ENCODE measurements at regions not wholly inside any gene's neighbourhood (a gene's known extent, or its start where the extent isn't known, plus 50 kb on each side); places are given as distances from the start of the nearest gene placed in this dataset.

DNA sequence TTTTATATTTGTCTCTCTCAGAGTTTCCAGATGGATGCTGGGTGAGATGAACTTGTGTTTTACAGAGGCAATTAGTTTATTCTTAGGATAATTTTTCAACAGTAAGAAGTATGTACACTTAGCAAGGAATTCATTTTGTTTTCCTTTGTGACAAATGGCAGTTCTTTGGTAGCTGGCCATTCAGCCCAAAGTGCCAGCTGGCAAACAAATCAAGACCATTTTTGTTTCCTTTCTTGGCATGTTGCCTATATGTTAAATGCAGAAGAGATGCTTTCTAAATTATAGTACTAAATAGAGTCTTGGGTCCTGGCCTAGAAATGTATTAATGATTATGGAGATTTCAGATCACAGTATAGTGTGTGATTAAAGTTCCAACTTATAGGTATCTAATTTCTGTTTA is 337.1 kb downstream of the CNTNAP4 start:
- TF ChIP-seq TOX (CRISPR knock-in tag; IDR thresholded peaks at IDR 0.05; ENCODE audit: borderline replicate concordance) (no peak), CSDC2 (CRISPR knock-in tag; IDR thresholded peaks at IDR 0.05) (no peak), ZC3H10 (CRISPR knock-in tag; IDR thresholded peaks at IDR 0.05) (no peak), PATZ1 (CRISPR knock-in tag; IDR thresholded peaks at IDR 0.05; ENCODE audit: borderline replicate concordance) (no peak), SNAI2 (CRISPR knock-in tag; IDR thresholded peaks at IDR 0.05) (no peak), GLIS3 (CRISPR knock-in tag; IDR thresholded peaks at IDR 0.05) (no peak), TCF4 (CRISPR knock-in tag; IDR thresholded peaks at IDR 0.05; ENCODE audit: borderline replicate concordance) (no peak)

All from SK-N-SH treated with all-trans-retinoic acid at 6 μM for 48 hours (cell line).